GM18867 (cell line): ENCODE measurements at regions not wholly inside any gene's neighbourhood (a gene's known extent, or its start where the extent isn't known, plus 50 kb on each side); places are given as distances from the start of the nearest gene placed in this dataset.
"Not testable (repeated sequence)": the region's sequence is repeated elsewhere in the genome, so short reads cannot be mapped to it uniquely, and the experiment has no call there.

Source experiments
- ATAC-seq: cut with Tn5 transposase; IDR thresholded peaks from one replicate; pipeline ENCODE4 v1.9.1; 2021; ENCODE audit warnings: mild to moderate bottlenecking, moderate library complexity; ENCODE audit not compliant: unreplicated experiment

DNA sequence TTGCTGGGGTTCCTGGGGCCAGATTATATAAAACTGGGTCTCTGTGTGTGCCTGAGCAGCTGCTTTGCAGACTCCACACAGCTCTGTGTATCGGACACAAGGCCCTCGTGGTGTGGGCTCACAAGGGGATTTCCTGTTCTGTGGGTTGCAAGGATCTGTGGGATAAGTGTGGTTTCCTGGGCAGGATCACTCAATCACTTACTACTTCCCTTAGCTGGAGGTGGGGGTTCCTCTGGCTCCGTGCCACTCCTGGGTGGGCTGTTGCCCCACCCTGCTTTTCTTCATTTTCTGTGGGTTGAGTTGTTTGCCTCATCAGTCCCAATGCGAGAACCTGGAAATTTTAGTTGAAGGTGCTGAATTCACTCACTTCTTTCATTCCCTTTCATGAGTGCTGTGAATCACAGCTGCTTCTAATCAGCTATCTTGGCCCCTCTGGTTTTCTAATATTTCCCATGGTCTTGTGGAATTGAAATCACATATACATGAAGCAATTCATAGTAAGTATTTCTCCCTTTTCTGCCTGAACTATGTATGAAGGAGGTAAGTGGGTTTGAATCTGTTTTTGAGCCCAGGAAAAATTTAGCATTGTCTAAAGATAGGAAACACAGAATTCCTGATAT lies 196.3 kb downstream of the DCDC2C start:
- ATAC-seq, result no peak

DNA sequence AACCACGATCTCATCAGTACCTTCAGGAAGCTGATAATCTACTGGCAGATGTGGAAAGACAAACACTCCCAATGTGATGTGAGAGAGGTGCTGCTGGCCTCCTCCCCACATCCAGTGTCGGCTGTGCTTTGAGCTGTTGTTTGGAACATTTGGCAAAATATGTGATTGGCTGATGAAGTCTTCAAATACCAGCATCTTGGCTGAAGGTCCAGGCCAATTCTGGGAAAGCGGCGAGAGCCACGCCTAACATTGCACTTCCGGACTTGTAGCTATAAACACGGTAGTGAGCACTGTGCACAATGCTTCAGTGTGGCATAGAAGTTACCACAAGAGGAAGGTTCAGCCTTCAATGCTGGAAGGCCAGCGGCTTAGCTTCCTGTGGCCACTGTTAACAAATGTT lies 198.8 kb downstream of the DCDC2C start:
- no peak for ATAC-seq

GRCh38 chr2:3904061-3904460 lies 200.7 kb downstream of the DCDC2C start:
- no peak for ATAC-seq

- ATAC-seq, result not testable (repeated sequence)
Measured at GRCh38 chr2:3908498-3908897, 205.1 kb downstream of the DCDC2C start.

DNA sequence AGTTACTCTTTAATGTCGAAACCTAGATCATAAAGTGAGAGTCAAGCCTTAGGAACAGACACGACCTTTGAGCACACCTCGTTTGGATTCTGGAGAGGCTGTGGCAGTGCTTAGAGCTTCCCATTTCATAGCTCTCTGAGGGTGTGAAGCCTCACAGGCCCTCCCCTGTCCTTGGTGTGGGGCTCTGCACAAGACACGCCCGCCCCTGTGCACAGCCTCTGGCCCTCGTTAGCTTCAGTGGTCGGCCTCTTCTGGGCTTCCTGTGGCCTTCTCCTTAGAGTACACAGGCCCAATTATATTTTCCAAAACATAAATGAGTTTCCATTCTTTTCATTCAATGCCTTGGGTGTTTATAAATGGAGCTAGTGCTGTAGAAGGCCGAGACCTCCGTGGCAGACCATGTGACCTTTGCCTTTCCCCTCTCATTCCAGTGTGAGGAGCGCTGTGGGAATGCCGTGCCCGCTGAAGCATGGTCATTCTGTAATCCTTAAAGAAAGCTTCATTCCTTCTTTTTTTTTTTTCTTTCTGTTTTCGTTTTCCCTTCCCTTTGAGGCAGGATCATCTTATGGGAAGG lies 208.6 kb downstream of the DCDC2C start:
- no peak for ATAC-seq

- no peak for ATAC-seq
Measured at GRCh38 chr2:3913166-3913565, 209.8 kb downstream of the DCDC2C start.

DNA sequence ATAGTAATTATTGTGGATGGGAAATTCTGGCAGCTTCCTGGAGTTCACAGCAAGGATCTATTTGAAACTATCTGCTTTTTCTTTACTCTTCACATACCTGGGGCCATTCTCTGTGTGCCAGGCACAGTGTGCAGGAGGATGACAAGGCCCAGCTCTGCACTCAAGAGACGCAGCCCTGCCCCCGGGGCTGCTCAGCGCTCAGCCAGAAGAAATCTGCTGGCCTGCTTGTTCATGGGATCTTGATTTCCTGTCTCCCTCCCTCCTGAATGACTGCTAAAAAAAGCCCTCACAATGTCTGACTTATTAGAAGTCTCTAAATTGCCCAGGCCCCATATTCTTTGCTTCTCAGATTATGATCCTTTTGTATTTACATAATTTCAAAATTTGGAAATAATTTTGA lies 210.9 kb downstream of the DCDC2C start:
- no peak for ATAC-seq

GRCh38 chr2:3927031-3927430 lies 223.7 kb downstream of the DCDC2C start:
- no peak for ATAC-seq

DNA sequence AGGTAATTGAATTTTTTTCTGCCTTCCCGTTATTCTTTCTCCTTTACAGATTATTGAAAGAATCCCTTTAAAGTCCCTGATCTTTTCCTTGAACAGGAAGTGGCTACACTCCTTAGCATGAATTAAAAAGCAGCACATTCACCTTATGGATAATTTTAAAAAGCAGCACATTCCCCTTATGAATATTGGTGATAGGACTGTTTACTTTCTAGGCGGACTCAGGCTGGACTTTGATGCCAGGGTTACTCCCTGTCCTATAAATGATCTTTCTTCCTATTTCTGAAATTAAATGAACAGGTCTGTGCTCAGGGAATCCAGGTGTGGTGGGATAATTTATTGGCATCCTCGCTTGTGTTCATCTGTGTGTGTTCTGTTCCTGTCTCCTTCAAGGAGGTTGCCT lies 226.0 kb downstream of the DCDC2C start:
- no peak for ATAC-seq

DNA sequence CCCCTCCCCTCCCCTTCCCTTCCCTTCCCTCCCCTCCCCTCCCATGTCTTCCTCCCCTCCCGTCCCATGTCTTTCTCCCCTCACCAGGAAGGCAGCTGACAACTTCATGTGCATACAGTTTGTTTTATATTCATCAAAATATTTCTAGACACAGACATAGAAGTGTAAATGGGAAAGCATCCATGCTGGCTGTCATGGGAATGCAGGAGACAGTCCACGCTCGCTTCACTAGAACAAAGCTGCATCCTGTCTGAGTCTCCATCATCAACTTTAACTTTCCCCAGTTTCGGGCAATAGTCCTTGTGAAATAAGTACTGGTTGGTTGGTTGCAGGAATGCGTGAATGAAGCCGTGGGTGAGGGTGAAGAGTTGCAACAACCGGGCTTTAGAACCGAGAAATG lies 226.9 kb downstream of the DCDC2C start:
- ATAC-seq, result no peak

GRCh38 chr2:3940661-3941060 lies 237.3 kb downstream of the DCDC2C start:
- ATAC-seq, result no peak

DNA sequence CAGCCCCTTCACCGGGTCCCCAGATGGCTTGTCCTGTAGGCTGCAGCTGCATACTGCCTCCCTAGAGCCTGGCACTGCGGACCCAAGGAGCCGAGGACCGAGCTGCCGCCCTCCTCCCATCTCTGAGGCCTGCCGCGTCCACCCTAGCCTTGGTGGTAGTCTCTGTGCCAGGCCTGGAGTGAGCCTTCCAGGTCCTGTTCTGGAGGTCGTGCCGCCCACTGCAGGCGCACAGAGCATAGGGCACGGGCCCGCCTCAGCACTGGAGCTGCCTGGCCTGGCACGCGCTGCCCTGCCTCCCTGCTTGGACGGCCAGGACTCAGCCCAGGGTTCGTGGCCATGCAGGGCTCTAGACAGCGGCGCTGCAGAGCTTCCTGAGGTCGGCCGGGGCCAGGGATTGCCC lies 239.5 kb downstream of the DCDC2C start:
- ATAC-seq, result no peak

- no peak for ATAC-seq
Measured at GRCh38 chr2:3944071-3944470, 240.7 kb downstream of the DCDC2C start.

- no peak for ATAC-seq
Measured at GRCh38 chr2:3944841-3945240, 241.5 kb downstream of the DCDC2C start.

DNA sequence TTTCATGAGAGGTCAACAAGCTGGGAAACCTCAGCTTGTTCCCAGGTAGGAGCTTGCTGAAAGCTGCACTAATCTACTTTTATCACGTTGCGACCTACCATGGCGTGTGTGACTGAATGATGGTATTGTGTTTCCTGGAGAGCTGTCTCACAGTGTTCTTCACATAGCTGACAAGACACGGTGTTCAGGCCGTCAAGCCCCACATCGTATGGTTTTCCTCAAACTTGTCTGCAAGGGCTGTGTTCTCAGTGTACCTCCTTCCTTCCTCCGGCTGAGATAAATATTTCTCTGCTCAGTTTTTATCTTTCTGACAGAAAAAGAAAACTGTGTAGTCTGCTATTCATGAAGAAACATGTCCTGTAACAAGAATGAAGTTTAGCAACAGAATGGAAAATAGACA lies 244.8 kb downstream of the DCDC2C start:
- no peak for ATAC-seq

GRCh38 chr2:3951131-3951954 lies 248.0 kb downstream of the DCDC2C start:
- no peak for ATAC-seq

- ATAC-seq, result no peak
Measured at GRCh38 chr2:3952866-3953516, 249.6 kb downstream of the DCDC2C start.

GRCh38 chr2:3954261-3954660 lies 250.9 kb downstream of the DCDC2C start:
- ATAC-seq, result no peak

DNA sequence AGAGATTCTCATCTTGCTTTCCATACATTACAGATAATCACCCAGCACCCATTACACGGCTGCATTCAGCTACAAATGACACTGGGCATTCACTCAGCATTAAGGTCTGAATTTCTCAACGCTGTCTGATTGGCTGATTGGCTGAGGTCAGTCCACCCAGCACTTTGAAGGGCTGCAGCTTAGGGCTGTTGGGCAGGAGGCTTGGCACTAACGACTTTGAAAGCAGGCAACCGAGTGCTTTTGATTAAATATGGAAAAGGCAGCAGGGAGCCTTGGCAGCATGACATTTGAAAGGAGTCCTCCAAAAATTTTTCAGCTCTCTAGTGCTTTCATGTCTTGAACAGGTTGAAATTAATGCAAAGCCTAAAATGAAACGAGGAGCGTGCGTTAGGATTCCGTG lies 253.0 kb downstream of the DCDC2C start:
- no peak for ATAC-seq

DNA sequence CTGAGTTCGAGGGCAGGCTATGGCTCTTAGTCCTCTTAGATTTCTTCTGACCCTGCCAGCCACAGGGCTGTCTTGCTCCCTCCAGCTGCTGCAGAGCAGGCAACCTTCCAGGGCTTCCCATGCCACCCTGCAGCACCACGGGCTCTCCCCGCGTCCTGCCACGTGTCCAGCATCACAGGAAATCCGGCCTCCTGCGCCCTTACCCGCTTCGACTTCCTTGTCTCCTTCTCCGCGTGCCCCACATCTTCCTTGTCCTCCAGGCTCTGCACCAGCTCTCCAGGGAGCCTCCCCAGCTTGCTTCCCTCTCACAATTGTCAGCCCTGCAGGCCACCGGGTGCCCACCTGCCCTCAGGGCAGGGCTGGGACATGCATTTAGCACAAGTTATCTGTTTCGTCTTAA lies 253.5 kb downstream of the DCDC2C start:
- no peak for ATAC-seq

DNA sequence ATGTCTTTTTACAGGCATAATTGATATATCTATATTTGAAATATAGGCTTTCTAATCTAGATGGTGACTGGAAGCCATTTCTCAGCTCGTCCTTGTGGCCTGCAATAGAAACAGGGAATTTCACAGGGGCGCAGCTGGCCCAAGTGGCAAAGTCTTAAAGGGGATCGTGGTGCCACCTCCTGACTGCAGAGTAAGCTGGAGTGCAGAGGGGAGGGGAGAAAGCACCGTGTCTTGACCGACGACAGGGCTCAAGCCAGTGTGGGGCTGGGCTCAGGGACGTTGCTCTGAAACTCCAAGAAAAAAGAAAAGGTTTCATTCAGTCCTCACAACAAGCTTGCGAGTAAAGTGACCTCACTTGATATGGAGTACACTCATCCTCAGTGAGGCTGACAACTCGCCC lies 255.1 kb downstream of the DCDC2C start:
- no peak for ATAC-seq

DNA sequence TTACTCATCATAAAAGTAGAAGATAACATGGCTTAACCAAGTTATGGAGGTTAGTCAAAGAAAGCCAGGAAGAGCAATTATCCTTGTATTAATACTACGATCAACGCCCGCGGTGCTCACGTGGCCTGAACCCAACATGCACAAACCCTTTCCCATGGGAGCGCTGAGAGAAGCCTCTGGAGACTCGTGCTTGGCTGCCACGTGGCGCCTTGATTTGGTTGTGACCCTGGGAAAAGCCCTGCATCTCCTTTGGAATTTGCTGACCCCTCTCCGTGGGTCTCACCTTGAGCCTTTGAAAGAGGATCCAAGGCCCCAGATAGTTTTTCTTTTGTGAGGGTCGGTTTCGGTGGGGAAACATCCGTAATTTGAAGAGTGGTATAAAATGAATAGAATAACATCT lies 255.6 kb downstream of the DCDC2C start:
- ATAC-seq, result no peak
